ENCODE measurements at regions not wholly inside any gene's neighbourhood (a gene's known extent, or its start where the extent isn't known, plus 50 kb on each side); places are given as distances from the start of the nearest gene placed in this dataset.

- POLR2A ChIA-PET, result no interaction called here
- CTCF ChIA-PET, result no interaction called here
- H3K4me3 ChIP-seq (ENCODE audit: low read depth, low read length), result no peak overlapping the region
- no peaks in the 10 kb centered on the region for H3K4me1 ChIP-seq (ENCODE audit: control insufficient read depth, insufficient read depth, low read length)
- no peaks in the 10 kb centered on the region for H3K9me3 ChIP-seq (ENCODE audit: control insufficient read depth, insufficient read depth, low read depth, low read length)
- TF ChIP-seq ZNF555 (tag by site-specific recombination; conservative IDR thresholded peaks at IDR 0.05) (no peak), ZNF133 (tag by site-specific recombination; IDR thresholded peaks at IDR 0.05) (no peak), KLF1 (tag by site-specific recombination; IDR thresholded peaks at IDR 0.05) (no peak), ZNF654 (tag by site-specific recombination; IDR thresholded peaks at IDR 0.05; ENCODE audit: low read depth) (no peak), ZBTB8A (tag by site-specific recombination; IDR thresholded peaks at IDR 0.05) (no peak), ZNF157 (tag by site-specific recombination; IDR thresholded peaks at IDR 0.05) (no peak), ZNF248 (tag by site-specific recombination; IDR thresholded peaks at IDR 0.05) (no peak), ZNF704 (tag by site-specific recombination; IDR thresholded peaks at IDR 0.05) (no peak), ZNF580 (tag by site-specific recombination; IDR thresholded peaks at IDR 0.05) (no peak), ZNF398 (tag by site-specific recombination; IDR thresholded peaks at IDR 0.05) (no peak), ZNF324 (tag by site-specific recombination; IDR thresholded peaks at IDR 0.05) (no peak)
- no peak overlapping the region for H3K27ac ChIP-seq (ENCODE audit: extremely low read depth, low read depth, low read length)
- H3K36me3 ChIP-seq (ENCODE audit: control insufficient read depth in 2 of 2, insufficient read depth in 1 of 2, low read length in 2 of 2), result no peaks in the 10 kb centered on the region
Observed at GRCh38 chr1:170864876-170865538, 70.3 kb upstream of the MROH9 start.

- H3K9me3 ChIP-seq (ENCODE audit: control insufficient read depth, insufficient read depth, low read depth, low read length), result no peaks in the 10 kb centered on the region
- H3K4me3 ChIP-seq (ENCODE audit: low read depth, low read length), result no peak overlapping the region
- ChIA-PET CTCF (no interaction called here), POLR2A (no interaction called here)
- TF ChIP-seq ZNF585B (tag by site-specific recombination; IDR thresholded peaks at IDR 0.05), result no peak
- no peak for TF ChIP-seq ZNF623 (tag by site-specific recombination; IDR thresholded peaks at IDR 0.05)
- no peak for TF ChIP-seq ZNF747 (tag by site-specific recombination; IDR thresholded peaks at IDR 0.05)
- no peak for TF ChIP-seq ZNF324 (tag by site-specific recombination; IDR thresholded peaks at IDR 0.05)
- no peak for TF ChIP-seq ZNF202 (tag by site-specific recombination; IDR thresholded peaks at IDR 0.05; ENCODE audit: borderline replicate concordance)
- TF ChIP-seq ZIC2 (tag by site-specific recombination; IDR thresholded peaks at IDR 0.05), result no peak
- TF ChIP-seq ZSCAN23 (tag by site-specific recombination; IDR thresholded peaks at IDR 0.05), result no peak
- TF ChIP-seq KLF1 (tag by site-specific recombination; IDR thresholded peaks at IDR 0.05), result no peak
- TF ChIP-seq ZNF792 (tag by site-specific recombination; IDR thresholded peaks at IDR 0.05), result no peak
- TF ChIP-seq SP7 (tag by site-specific recombination; IDR thresholded peaks at IDR 0.05), result no peak
- TF ChIP-seq ZBTB49 (tag by site-specific recombination; IDR thresholded peaks at IDR 0.05; ENCODE audit: low read depth), result no peak
- TF ChIP-seq ZBTB26 (tag by site-specific recombination; optimal IDR thresholded peaks at IDR 0.05), result no peak
- no peak for TF ChIP-seq ZNF549 (tag by site-specific recombination; IDR thresholded peaks at IDR 0.05)
- H3K4me1 ChIP-seq (ENCODE audit: control insufficient read depth, insufficient read depth, low read length), result no peaks in the 10 kb centered on the region
- no peaks in the 10 kb centered on the region for H3K36me3 ChIP-seq (ENCODE audit: control insufficient read depth in 2 of 2, insufficient read depth in 1 of 2, low read length in 2 of 2)
- H3K27ac ChIP-seq (ENCODE audit: extremely low read depth, low read depth, low read length), result no peak overlapping the region
Observed at GRCh38 chr1:170866646-170867045, 68.7 kb upstream of the MROH9 start.

Data from HEK293 (cell line).